Hepatocyte (in vitro differentiated cells): ENCODE measurements at regions not wholly inside any gene's neighbourhood (a gene's known extent, or its start where the extent isn't known, plus 50 kb on each side); places are given as distances from the start of the nearest gene placed in this dataset.

Experiments used
- DNase-seq: peaks from one replicate; pipeline ENCODE4 v3.0.0-alpha.2; 2016; ENCODE audit warnings: low spot score
- H2AFZ ChIP-seq: fragments of 200-600 bp; sonication (generic); 2 replicates; pipeline ENCODE4 v1.6.0; 2016; ENCODE audit warnings: antibody characterized with exemption, mild to moderate bottlenecking
- H3K27ac ChIP-seq: fragments of 200-600 bp; sonication (generic); 2 replicates; pipeline ENCODE4 v1.5.1; 2016; ENCODE audit warnings: mild to moderate bottlenecking
- H3K27me3 ChIP-seq: fragments of 200-600 bp; sonication (generic); 2 replicates; pipeline ENCODE4 v1.6.1; 2016
- H3K36me3 ChIP-seq: fragments of 200-600 bp; sonication (generic); replicated peaks from 2 replicates; pipeline ENCODE4 v1.5.1; 2016; ENCODE audit warnings: low read depth; ENCODE audit not compliant: insufficient read depth
- H3K4me1 ChIP-seq: fragments of 200-600 bp; sonication (generic); 2 replicates; pipeline ENCODE4 v1.5.1; 2016; ENCODE audit warnings: mild to moderate bottlenecking, moderate library complexity; ENCODE audit not compliant: insufficient read depth
- H3K4me2 ChIP-seq: fragments of 200-600 bp; sonication (generic); 2 replicates; pipeline ENCODE4 v1.6.0; 2016
- H3K4me3 ChIP-seq: fragments of 200-600 bp; sonication (generic); 2 replicates; pipeline ENCODE4 v1.5.1; 2016; ENCODE audit warnings: mild to moderate bottlenecking
- H3K79me2 ChIP-seq: fragments of 200-600 bp; sonication (generic); 2 replicates; pipeline ENCODE4 v1.6.0; 2017; ENCODE audit warnings: mild to moderate bottlenecking
- H3K9me2 ChIP-seq: fragments of 200-600 bp; sonication (generic); replicated peaks from 2 replicates; pipeline ENCODE4 v1.6.0; 2017; ENCODE audit warnings: mild to moderate bottlenecking; ENCODE audit not compliant: insufficient read depth
- H3K9me3 ChIP-seq: fragments of 200-600 bp; sonication (generic); 2 replicates; pipeline ENCODE4 v1.5.1; 2016; ENCODE audit warnings: low read depth, mild to moderate bottlenecking
- H4K20me1 ChIP-seq: fragments of 200-600 bp; sonication (generic); 2 replicates; pipeline ENCODE4 v1.6.0; 2016; ENCODE audit warnings: mild to moderate bottlenecking; ENCODE audit not compliant: insufficient read depth, poor library complexity, severe bottlenecking
- CTCF ChIP-seq: fragments of 200-600 bp; sonication (generic); IDR thresholded peaks from 2 replicates; pipeline ENCODE4 v1.5.1; 2016; ENCODE audit warnings: antibody characterized with exemption, mild to moderate bottlenecking; ENCODE audit not compliant: poor library complexity
- EZH2 ChIP-seq: fragments of 200-600 bp; sonication (generic); IDR thresholded peaks from 2 replicates; pipeline ENCODE4 v1.6.1; 2016; ENCODE audit warnings: antibody characterized with exemption, mild to moderate bottlenecking, borderline replicate concordance
- EZH2phosphoT487 ChIP-seq: fragments of 200-600 bp; sonication (generic); IDR thresholded peaks from one replicate; pipeline ENCODE4 v1.6.1; 2018; ENCODE audit warnings: antibody characterized with exemption, mild to moderate bottlenecking, low read depth, moderate library complexity; ENCODE audit not compliant: unreplicated experiment, severe bottlenecking
- WGBS: methylation state at CpG from one replicate; pipeline ENCODE4 v1.1.6; 2016; ENCODE audit warnings: low lambda C conversion rate; ENCODE audit errors: missing lambda C conversion rate; 5-methylcytosine and 5-hydroxymethylcytosine counted together

GRCh38 chr2:133711806-133712205, 143.5 kb upstream of the NCKAP5 start:
- H3K27ac ChIP-seq = no peak overlapping the region
- WGBS = 91% methylated on average over 6 of the region's 6 CpGs

GRCh38 chr2:133712369-133712768, 144.1 kb upstream of the NCKAP5 start:
- DNase-seq = no peak
- 90% methylated on average over 3 of the region's 3 CpGs for WGBS

More at GRCh38 chr2:133711806-133712205, 143.5 kb upstream of the NCKAP5 start:
- Histone ChIP-seq H4K20me1 (no peaks in the 10 kb centered on the region), H3K4me1 (no peaks in the 10 kb centered on the region), H3K4me2 (no peak overlapping the region), H3K9me3 (no peaks in the 10 kb centered on the region), H3K27me3 (no peaks in the 10 kb centered on the region), H2AFZ (no peak overlapping the region), H3K4me3 (no peak overlapping the region), H3K9me2 (no peaks in the 10 kb centered on the region), H3K79me2 (no peaks in the 10 kb centered on the region), H3K36me3 (no peaks in the 10 kb centered on the region)
- no peak for DNase-seq
- TF ChIP-seq EZH2 = no peak
- no peak for TF ChIP-seq EZH2phosphoT487
- no peak for TF ChIP-seq CTCF

GRCh38 chr2:133713049-133713580, 144.9 kb upstream of the NCKAP5 start:
- H2AFZ ChIP-seq = no peak overlapping the region
- 84% methylated on average over 4 of the region's 4 CpGs for WGBS
- H3K27ac ChIP-seq = no peak overlapping the region
- TF ChIP-seq EZH2 (no peak), EZH2phosphoT487 (no peak), CTCF (no peak)
- no peak for DNase-seq
- H4K20me1 ChIP-seq = no peaks in the 10 kb centered on the region
- no peaks in the 10 kb centered on the region for H3K27me3 ChIP-seq
- H3K9me2 ChIP-seq = no peaks in the 10 kb centered on the region
- no peaks in the 10 kb centered on the region for H3K79me2 ChIP-seq
- no peaks in the 10 kb centered on the region for H3K9me3 ChIP-seq
- no peak overlapping the region for H3K4me2 ChIP-seq
- no peaks in the 10 kb centered on the region for H3K36me3 ChIP-seq
- H3K4me3 ChIP-seq = no peak overlapping the region
- H3K4me1 ChIP-seq = no peaks in the 10 kb centered on the region

More at GRCh38 chr2:133712369-133712768, 144.1 kb upstream of the NCKAP5 start:
- no peak for TF ChIP-seq CTCF
- TF ChIP-seq EZH2phosphoT487 = no peak
- no peak for TF ChIP-seq EZH2
- H3K9me3 ChIP-seq = no peaks in the 10 kb centered on the region
- no peaks in the 10 kb centered on the region for H3K79me2 ChIP-seq
- no peak overlapping the region for H3K27ac ChIP-seq
- H4K20me1 ChIP-seq = no peaks in the 10 kb centered on the region
- H2AFZ ChIP-seq = no peak overlapping the region
- H3K36me3 ChIP-seq = no peaks in the 10 kb centered on the region
- H3K9me2 ChIP-seq = no peaks in the 10 kb centered on the region
- H3K4me2 ChIP-seq = no peak overlapping the region
- no peak overlapping the region for H3K4me3 ChIP-seq
- no peaks in the 10 kb centered on the region for H3K4me1 ChIP-seq
- no peaks in the 10 kb centered on the region for H3K27me3 ChIP-seq
